Liver (tissue), 8 donors: ENCODE measurements at regions not wholly inside any gene's neighbourhood (a gene's known extent, or its start where the extent isn't known, plus 50 kb on each side); places are given as distances from the start of the nearest gene placed in this dataset.

Source experiments
- DNase-seq: peaks from one replicate; pipeline ENCODE4 v3.0.0-alpha.2; 2017; ENCODE audit warnings: low spot score
- H3K27ac ChIP-seq, 2 donors: one replicate each; pipeline ENCODE4 v1.7.0; 2013; ENCODE audit warnings: inconsistent platforms in 2 of 2, low read length in 2 of 2, control low read depth in 1 of 2, low read depth in 1 of 2, mild to moderate bottlenecking in 1 of 2
- H3K27me3 ChIP-seq, 4 donors: one replicate each; pipeline versions ENCODE4 v1.6.1 to v1.7.0; 2013; ENCODE audit warnings: low read length in 3 of 4, inconsistent platforms in 1 of 4, mild to moderate bottlenecking in 1 of 4, moderate library complexity in 1 of 4; ENCODE audit not compliant: control insufficient read depth in 4 of 4, insufficient read depth in 4 of 4
- H3K36me3 ChIP-seq, 4 donors: one replicate each; pipeline versions ENCODE4 v1.6.1 to v1.7.0; 2013; ENCODE audit warnings: low read length in 3 of 4, mild to moderate bottlenecking in 3 of 4, low read depth in 1 of 4, moderate library complexity in 1 of 4; ENCODE audit not compliant: control insufficient read depth in 4 of 4, insufficient read depth in 3 of 4
- H3K4me1 ChIP-seq, 4 donors: one replicate each; pipeline versions ENCODE4 v1.6.1 to v1.7.0; 2013; ENCODE audit warnings: low read length in 3 of 4, mild to moderate bottlenecking in 3 of 4, moderate library complexity in 1 of 4; ENCODE audit not compliant: control insufficient read depth in 4 of 4, insufficient read depth in 4 of 4
- H3K4me3 ChIP-seq, 3 donors: one replicate each; pipeline versions ENCODE4 v1.6.1 to v1.7.0; 2013; ENCODE audit warnings: low read length in 3 of 3, control low read depth in 1 of 3, low read depth in 1 of 3, mild to moderate bottlenecking in 1 of 3
- H3K9ac ChIP-seq, 2 donors: one replicate each; pipeline ENCODE4 v1.7.0; 2013; ENCODE audit warnings: low read length in 2 of 2, mild to moderate bottlenecking in 2 of 2, moderate library complexity in 2 of 2, control low read depth in 1 of 2, low read depth in 1 of 2
- H3K9me3 ChIP-seq, 4 donors: one replicate each; pipeline versions ENCODE4 v1.6.1 to v1.7.0; 2013; ENCODE audit warnings: low read length in 3 of 4; ENCODE audit not compliant: control insufficient read depth in 4 of 4
- EGR1 ChIP-seq, 2 donors: IDR thresholded peaks; 2 replicates each; pipeline ENCODE4 v1.6.1; 2016 to 2018; ENCODE audit warnings: antibody characterized with exemption in 2 of 2, low read depth in 2 of 2
- FOXA2 ChIP-seq: IDR thresholded peaks from 2 replicates; pipeline ENCODE4 v1.6.1; 2016; ENCODE audit warnings: antibody characterized with exemption
- GABPA ChIP-seq, 2 donors: IDR thresholded peaks in 1 of 2; conservative IDR thresholded peaks in 1 of 2; 2 replicates each; pipeline ENCODE4 v1.6.1; 2016; ENCODE audit warnings: antibody characterized with exemption in 2 of 2, mild to moderate bottlenecking in 1 of 2, moderate library complexity in 1 of 2
- HNF4A ChIP-seq, 2 donors: conservative IDR thresholded peaks; 2 replicates each; pipeline ENCODE4 v1.6.1; 2016; ENCODE audit warnings: antibody characterized with exemption in 2 of 2, mild to moderate bottlenecking in 2 of 2
- HNF4G ChIP-seq: IDR thresholded peaks from 2 replicates; pipeline ENCODE4 v1.6.1; 2016; ENCODE audit warnings: antibody characterized with exemption
- NR2F2 ChIP-seq: IDR thresholded peaks from 2 replicates; pipeline ENCODE4 v1.6.1; 2016; ENCODE audit warnings: antibody characterized with exemption
- RAD21 ChIP-seq, 2 donors: IDR thresholded peaks; 2 replicates each; pipeline ENCODE4 v1.6.1; 2016; ENCODE audit warnings: antibody characterized with exemption in 2 of 2, mild to moderate bottlenecking in 2 of 2
- RXRA ChIP-seq, 2 donors: IDR thresholded peaks; 2 replicates each; pipeline ENCODE4 v1.6.1; 2017 to 2018; ENCODE audit warnings: antibody characterized with exemption in 2 of 2, mild to moderate bottlenecking in 1 of 2
- SP1 ChIP-seq: IDR thresholded peaks from 2 replicates; pipeline ENCODE4 v1.6.1; 2018; ENCODE audit warnings: antibody characterized with exemption, mild to moderate bottlenecking
- TAF1 ChIP-seq: conservative IDR thresholded peaks from 2 replicates; pipeline ENCODE4 v1.6.1; 2016; ENCODE audit warnings: antibody characterized with exemption, mild to moderate bottlenecking
- YY1 ChIP-seq: IDR thresholded peaks from 2 replicates; pipeline ENCODE4 v1.6.1; 2016; ENCODE audit warnings: antibody characterized with exemption, mild to moderate bottlenecking
- WGBS: extraction: QIAGEN DNeasy Blood & Tissue Kit; methylation state at CpG from one replicate; pipeline ENCODE4 v1.1.7; 2013; 5-methylcytosine and 5-hydroxymethylcytosine counted together
- TF ChIP-seq, protein P1 (sequence below): fragments of 150-350 bp; IDR thresholded peaks from 2 replicates; pipeline ENCODE4 v1.5.1; 2017; ENCODE audit warnings: improper control_type of control experiment, low read depth, low read length; ENCODE audit not compliant: missing input control
- TF ChIP-seq, protein P2 (sequence below): IDR thresholded peaks from 2 replicates; pipeline ENCODE4 v1.6.1; 2016; ENCODE audit warnings: antibody characterized with exemption, mild to moderate bottlenecking
- TF ChIP-seq, protein P3 (sequence below): IDR thresholded peaks from 2 replicates; pipeline ENCODE4 v1.6.1; 2016; ENCODE audit warnings: antibody characterized with exemption
- donor health status: healthy.
- donor health status: healthy.
- donor health status: healthy.
- donor health status: healthy.
- donor health status: healthy.

DNA sequence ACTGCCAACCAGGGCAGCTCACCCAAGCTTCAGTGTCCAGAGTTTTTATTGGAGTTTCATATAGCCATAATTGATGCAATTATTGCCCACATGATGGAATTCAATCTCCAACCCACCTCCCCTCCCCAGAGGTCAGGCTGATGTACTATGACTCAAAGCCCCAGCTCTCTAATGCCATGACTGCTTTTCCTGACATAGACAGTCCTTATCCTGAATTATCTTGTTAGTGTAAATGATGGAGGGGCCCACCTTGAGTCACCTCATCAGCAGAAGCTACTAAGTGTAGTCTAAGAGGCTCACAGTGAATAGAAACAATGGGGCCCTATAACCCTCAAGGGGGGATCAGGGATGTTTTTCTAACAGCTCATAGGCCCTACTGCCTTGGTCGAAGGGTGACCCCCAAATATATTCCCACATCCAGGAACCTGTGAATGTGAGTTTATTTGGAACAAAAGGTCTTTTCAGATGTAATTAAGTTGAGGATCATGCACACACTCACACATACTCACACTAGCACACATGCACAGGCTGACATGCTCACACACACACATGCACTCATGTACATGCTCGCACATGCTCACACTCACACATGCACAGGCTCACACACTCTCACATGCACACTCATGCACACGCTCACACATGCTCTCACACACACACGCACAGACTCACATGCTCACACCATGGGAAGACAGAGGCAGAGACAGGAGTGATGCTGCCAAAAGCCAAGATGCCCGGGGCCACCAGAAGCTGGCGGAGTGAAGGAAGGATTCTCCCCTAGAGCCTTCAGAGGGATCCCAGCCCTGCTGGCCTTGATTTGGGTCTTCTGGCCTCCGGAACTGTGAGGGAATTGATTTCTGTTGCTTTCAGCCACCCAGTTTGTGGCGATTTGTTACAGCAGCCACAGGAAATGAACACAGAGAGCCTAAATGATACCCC lies 131.2 kb upstream of the SMAD3 start:
- Histone ChIP-seq H3K4me1 (peaks cover 0 to 7% (median 4%) of the 10 kb centered on the region in 4 donors), H3K4me3 (no peak overlapping the region), H3K9me3 (no peaks in the 10 kb centered on the region), H3K27me3 (no peaks in the 10 kb centered on the region), H3K27ac (no peak overlapping the region), H3K36me3 (no peaks in the 10 kb centered on the region), H3K9ac (no peak overlapping the region)
- no peak for TF ChIP-seq HNF4G
- TF ChIP-seq NR2F2 = no peak
- TF ChIP-seq, protein P1, sequence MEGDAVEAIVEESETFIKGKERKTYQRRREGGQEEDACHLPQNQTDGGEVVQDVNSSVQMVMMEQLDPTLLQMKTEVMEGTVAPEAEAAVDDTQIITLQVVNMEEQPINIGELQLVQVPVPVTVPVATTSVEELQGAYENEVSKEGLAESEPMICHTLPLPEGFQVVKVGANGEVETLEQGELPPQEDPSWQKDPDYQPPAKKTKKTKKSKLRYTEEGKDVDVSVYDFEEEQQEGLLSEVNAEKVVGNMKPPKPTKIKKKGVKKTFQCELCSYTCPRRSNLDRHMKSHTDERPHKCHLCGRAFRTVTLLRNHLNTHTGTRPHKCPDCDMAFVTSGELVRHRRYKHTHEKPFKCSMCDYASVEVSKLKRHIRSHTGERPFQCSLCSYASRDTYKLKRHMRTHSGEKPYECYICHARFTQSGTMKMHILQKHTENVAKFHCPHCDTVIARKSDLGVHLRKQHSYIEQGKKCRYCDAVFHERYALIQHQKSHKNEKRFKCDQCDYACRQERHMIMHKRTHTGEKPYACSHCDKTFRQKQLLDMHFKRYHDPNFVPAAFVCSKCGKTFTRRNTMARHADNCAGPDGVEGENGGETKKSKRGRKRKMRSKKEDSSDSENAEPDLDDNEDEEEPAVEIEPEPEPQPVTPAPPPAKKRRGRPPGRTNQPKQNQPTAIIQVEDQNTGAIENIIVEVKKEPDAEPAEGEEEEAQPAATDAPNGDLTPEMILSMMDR = no peak
- TF ChIP-seq FOXA2 = no peak
- no peak for TF ChIP-seq SP1
- no peak for TF ChIP-seq RXRA (IDR thresholded peaks at IDR 0.05)
- no peak for TF ChIP-seq RAD21 (IDR thresholded peaks at IDR 0.05)
- TF ChIP-seq HNF4A (conservative IDR thresholded peaks at IDR 0.05) = no peak
- TF ChIP-seq, protein P2, sequence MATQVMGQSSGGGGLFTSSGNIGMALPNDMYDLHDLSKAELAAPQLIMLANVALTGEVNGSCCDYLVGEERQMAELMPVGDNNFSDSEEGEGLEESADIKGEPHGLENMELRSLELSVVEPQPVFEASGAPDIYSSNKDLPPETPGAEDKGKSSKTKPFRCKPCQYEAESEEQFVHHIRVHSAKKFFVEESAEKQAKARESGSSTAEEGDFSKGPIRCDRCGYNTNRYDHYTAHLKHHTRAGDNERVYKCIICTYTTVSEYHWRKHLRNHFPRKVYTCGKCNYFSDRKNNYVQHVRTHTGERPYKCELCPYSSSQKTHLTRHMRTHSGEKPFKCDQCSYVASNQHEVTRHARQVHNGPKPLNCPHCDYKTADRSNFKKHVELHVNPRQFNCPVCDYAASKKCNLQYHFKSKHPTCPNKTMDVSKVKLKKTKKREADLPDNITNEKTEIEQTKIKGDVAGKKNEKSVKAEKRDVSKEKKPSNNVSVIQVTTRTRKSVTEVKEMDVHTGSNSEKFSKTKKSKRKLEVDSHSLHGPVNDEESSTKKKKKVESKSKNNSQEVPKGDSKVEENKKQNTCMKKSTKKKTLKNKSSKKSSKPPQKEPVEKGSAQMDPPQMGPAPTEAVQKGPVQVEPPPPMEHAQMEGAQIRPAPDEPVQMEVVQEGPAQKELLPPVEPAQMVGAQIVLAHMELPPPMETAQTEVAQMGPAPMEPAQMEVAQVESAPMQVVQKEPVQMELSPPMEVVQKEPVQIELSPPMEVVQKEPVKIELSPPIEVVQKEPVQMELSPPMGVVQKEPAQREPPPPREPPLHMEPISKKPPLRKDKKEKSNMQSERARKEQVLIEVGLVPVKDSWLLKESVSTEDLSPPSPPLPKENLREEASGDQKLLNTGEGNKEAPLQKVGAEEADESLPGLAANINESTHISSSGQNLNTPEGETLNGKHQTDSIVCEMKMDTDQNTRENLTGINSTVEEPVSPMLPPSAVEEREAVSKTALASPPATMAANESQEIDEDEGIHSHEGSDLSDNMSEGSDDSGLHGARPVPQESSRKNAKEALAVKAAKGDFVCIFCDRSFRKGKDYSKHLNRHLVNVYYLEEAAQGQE = no peak
- TF ChIP-seq EGR1 (IDR thresholded peaks at IDR 0.05; ENCODE audit: low read depth in 2 of 2) = no peak
- TF ChIP-seq TAF1 = no peak
- TF ChIP-seq YY1 = no peak
- no peak for TF ChIP-seq GABPA (IDR thresholded peaks at IDR 0.05 in 1 of 2, conservative IDR thresholded peaks at IDR 0.05 in 1 of 2)
- WGBS = 98% methylated on average over 8 of the region's 8 CpGs
- no peak for DNase-seq

- no peaks in the 10 kb centered on the region for H3K27me3 ChIP-seq
- no peak overlapping the region for H3K4me3 ChIP-seq
- H3K27ac ChIP-seq = no peak overlapping the region
- no peaks in the 10 kb centered on the region for H3K9me3 ChIP-seq
- no peaks in the 10 kb centered on the region for H3K36me3 ChIP-seq
- peaks cover 0 to 7% (median 4%) of the 10 kb centered on the region in 4 donors for H3K4me1 ChIP-seq
- TF ChIP-seq RAD21 (IDR thresholded peaks at IDR 0.05) = no peak
- no peak for TF ChIP-seq GABPA (IDR thresholded peaks at IDR 0.05 in 1 of 2, conservative IDR thresholded peaks at IDR 0.05 in 1 of 2)
- TF ChIP-seq, protein P2 = no peak
- TF ChIP-seq SP1 = no peak
- TF ChIP-seq, protein P3, sequence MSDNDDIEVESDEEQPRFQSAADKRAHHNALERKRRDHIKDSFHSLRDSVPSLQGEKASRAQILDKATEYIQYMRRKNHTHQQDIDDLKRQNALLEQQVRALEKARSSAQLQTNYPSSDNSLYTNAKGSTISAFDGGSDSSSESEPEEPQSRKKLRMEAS = no peak
- TF ChIP-seq HNF4A (conservative IDR thresholded peaks at IDR 0.05) = no peak
- DNase-seq = no peak
- 95% methylated on average over 3 of the region's 3 CpGs for WGBS
- H3K9ac ChIP-seq = no peak overlapping the region
Measured at GRCh38 chr15:66934868-66935520, 130.4 kb upstream of the SMAD3 start.
